ENCODE measurements at regions not wholly inside any gene's neighbourhood (a gene's known extent, or its start where the extent isn't known, plus 50 kb on each side); places are given as distances from the start of the nearest gene placed in this dataset.

DNA sequence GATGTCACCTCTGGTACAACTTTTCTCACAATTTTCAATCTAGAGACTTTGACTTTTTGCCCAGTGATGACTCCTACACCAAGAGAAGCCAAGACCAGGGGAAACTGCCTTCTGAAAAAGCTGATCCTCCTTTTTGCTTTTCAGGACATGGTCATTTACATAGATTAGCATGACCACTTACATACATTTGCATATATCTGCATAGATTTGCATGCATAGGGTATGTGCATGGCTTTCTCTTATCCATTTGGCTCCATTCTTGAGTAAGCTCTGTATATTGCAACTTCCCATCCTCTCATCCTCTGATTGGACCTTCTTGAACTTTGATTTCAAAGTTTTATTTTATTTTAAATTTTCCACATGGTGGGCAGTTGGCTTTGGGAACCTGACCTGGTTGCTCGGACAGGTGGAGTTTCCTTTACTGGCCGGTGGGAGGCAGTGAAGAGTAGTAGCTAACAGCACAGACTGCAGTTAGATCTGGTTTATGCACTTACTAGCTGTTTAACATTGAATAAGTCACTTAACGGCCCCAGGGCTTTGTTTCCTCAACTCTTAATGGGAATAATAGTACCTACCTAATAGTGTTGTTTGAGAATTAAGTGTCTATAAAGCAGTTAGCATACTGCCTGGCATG, 92.9 kb downstream of the GPR139 start:
- H3K27me3 ChIP-seq (ENCODE audit: low read depth) = peaks cover 43% of the 10 kb centered on the region
- no peaks in the 10 kb centered on the region for H3K36me3 ChIP-seq
- no peaks in the 10 kb centered on the region for H3K9me3 ChIP-seq (replicated peaks)
- no peak overlapping the region for H3K4me3 ChIP-seq
- TF ChIP-seq, protein P1, sequence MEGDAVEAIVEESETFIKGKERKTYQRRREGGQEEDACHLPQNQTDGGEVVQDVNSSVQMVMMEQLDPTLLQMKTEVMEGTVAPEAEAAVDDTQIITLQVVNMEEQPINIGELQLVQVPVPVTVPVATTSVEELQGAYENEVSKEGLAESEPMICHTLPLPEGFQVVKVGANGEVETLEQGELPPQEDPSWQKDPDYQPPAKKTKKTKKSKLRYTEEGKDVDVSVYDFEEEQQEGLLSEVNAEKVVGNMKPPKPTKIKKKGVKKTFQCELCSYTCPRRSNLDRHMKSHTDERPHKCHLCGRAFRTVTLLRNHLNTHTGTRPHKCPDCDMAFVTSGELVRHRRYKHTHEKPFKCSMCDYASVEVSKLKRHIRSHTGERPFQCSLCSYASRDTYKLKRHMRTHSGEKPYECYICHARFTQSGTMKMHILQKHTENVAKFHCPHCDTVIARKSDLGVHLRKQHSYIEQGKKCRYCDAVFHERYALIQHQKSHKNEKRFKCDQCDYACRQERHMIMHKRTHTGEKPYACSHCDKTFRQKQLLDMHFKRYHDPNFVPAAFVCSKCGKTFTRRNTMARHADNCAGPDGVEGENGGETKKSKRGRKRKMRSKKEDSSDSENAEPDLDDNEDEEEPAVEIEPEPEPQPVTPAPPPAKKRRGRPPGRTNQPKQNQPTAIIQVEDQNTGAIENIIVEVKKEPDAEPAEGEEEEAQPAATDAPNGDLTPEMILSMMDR (IDR thresholded peaks at IDR 0.05; ENCODE audit: borderline replicate concordance) = no peak
- H3K27ac ChIP-seq (replicated peaks) = no peak overlapping the region
- no peaks in the 10 kb centered on the region for H3K4me1 ChIP-seq
- intact Hi-C loops (cut with micrococcal nuclease) = no loop called here
- DNase-seq = no peak

DNA sequence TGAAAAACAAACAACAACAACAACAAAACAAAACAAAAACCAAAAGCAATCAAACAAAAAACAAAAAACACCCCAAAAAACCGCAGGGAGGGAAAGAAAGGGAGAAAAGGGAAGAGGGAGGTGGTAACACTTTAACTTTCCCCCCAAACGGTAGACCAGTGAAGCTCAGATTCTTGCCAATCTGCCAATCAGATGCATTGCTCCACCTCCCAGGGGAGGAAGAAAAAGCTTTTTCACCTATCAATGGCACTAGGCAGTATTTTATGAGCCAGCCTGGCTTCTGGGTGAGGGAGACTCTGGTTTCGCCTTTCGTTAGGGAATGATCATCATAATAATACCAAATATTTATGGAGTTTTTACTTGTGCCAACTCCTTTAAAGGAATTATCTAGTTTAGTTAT, 94.1 kb downstream of the GPR139 start:
- H3K4me1 ChIP-seq = no peaks in the 10 kb centered on the region
- TF ChIP-seq, protein P1 (IDR thresholded peaks at IDR 0.05; ENCODE audit: borderline replicate concordance) = no peak
- intact Hi-C loops (cut with micrococcal nuclease) = no loop called here
- peaks cover 49% of the 10 kb centered on the region for H3K27me3 ChIP-seq (ENCODE audit: low read depth)
- no peak overlapping the region for H3K4me3 ChIP-seq
- H3K9me3 ChIP-seq (replicated peaks) = no peaks in the 10 kb centered on the region
- DNase-seq = no peak
- H3K36me3 ChIP-seq = no peaks in the 10 kb centered on the region
- no peak overlapping the region for H3K27ac ChIP-seq (replicated peaks)

- no peak for DNase-seq
- Histone ChIP-seq H3K27me3 (ENCODE audit: low read depth) (peaks cover 54% of the 10 kb centered on the region), H3K9me3 (replicated peaks) (no peaks in the 10 kb centered on the region), H3K4me1 (no peaks in the 10 kb centered on the region), H3K4me3 (no peak overlapping the region), H3K27ac (replicated peaks) (no peak overlapping the region), H3K36me3 (no peaks in the 10 kb centered on the region)
- TF ChIP-seq, protein P1 (IDR thresholded peaks at IDR 0.05; ENCODE audit: borderline replicate concordance) = no peak
- intact Hi-C loops (cut with micrococcal nuclease) = no loop called here
Observed at GRCh38 chr16:19974607-19975006, 90.0 kb upstream of the GPRC5B start.

DNA sequence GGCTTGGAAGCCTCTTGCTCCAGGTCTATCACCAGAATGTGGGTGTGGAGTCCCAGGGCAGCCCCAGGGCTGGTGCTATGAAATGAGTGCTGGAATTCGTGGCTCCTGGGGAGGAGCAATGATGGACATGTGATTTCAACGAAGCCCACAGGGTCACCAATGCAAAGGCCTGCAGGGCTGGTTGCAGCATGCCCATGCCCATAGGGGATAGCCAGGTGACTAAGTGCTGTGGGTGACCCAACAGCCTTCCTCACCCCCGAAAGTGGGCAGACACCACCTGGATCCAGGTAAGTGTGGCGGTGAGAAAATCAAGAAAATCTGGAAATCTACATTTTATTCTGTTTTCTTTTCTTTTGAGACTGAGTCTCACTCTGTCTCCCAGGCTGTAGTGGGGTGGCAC, 87.5 kb upstream of the GPRC5B start:
- no peak overlapping the region for H3K27ac ChIP-seq (replicated peaks)
- H3K4me3 ChIP-seq = no peak overlapping the region
- no peak for DNase-seq
- intact Hi-C loops (cut with micrococcal nuclease) = no loop called here
- no peaks in the 10 kb centered on the region for H3K4me1 ChIP-seq
- H3K27me3 ChIP-seq (ENCODE audit: low read depth) = peaks cover 71% of the 10 kb centered on the region
- H3K36me3 ChIP-seq = no peaks in the 10 kb centered on the region
- TF ChIP-seq, protein P1 (IDR thresholded peaks at IDR 0.05; ENCODE audit: borderline replicate concordance) = no peak
- H3K9me3 ChIP-seq (replicated peaks) = peaks cover 7% of the 10 kb centered on the region

- Histone ChIP-seq H3K4me3 (no peak overlapping the region), H3K9me3 (replicated peaks) (peaks cover 7% of the 10 kb centered on the region), H3K36me3 (no peaks in the 10 kb centered on the region), H3K4me1 (no peaks in the 10 kb centered on the region), H3K27ac (replicated peaks) (no peak overlapping the region), H3K27me3 (ENCODE audit: low read depth) (peaks cover 62% of the 10 kb centered on the region)
- intact Hi-C loops (cut with micrococcal nuclease) = no loop called here
- TF ChIP-seq, protein P1 (IDR thresholded peaks at IDR 0.05; ENCODE audit: borderline replicate concordance) = no peak
- DNase-seq = no peak
Observed at GRCh38 chr16:19968891-19969683, 84.4 kb upstream of the GPRC5B start.

Data from left ventricle myocardium inferior (tissue), 1 donor.